GM12878 (cell line): ENCODE measurements at regions not wholly inside any gene's neighbourhood (a gene's known extent, or its start where the extent isn't known, plus 50 kb on each side); places are given as distances from the start of the nearest gene placed in this dataset.

Source experiments
- ATAC-seq: fragments of 200-7000 bp; cut with Tn5 transposase; 3 replicates; pipeline ENCODE4 v1.9.1; 2020; ENCODE audit warnings: mild to moderate bottlenecking, moderate library complexity
- BruUV-seq: library from RNA; stranded (reverse); fragments of 400-500 nt; replicated peaks from 2 replicates; lab custom pipeline; 2021; lab: Mats Ljungman, UMichigan
- CTCF ChIA-PET: fragments of 300-600 bp; sonication (Branson Sonifier 250); formaldehyde crosslinking; extraction: SDS; loops from one replicate; lab custom pipeline; 2021; ENCODE audit warnings: inconsistent platforms; lab: Yijun Ruan, JAX
- POLR2A ChIA-PET: fragments of 350-600 bp; formaldehyde crosslinking; extraction: SDS; loops from one replicate; lab custom pipeline; 2021; ENCODE audit warnings: inconsistent platforms; lab: Charles Lee
- RAD21 ChIA-PET: fragments of 300-600 bp; sonication (Branson Sonifier 250); formaldehyde crosslinking; loops from one replicate; lab custom pipeline; 2023; ENCODE audit warnings: antibody characterized with exemption; ENCODE audit not compliant: unreplicated experiment; lab: Charles Lee
- SMC1A ChIA-PET: fragments of 300-600 bp; sonication (Branson Sonifier 250); formaldehyde crosslinking; loops from one replicate; lab custom pipeline; 2023; ENCODE audit not compliant: unreplicated experiment, uncharacterized antibody; lab: Charles Lee
- DNase-seq: peaks from one replicate; pipeline ENCODE4 v3.0.0-alpha.2; 2011; ENCODE audit warnings: low read depth, low spot score
- FAIRE-seq: peaks from 3 replicates; lab custom pipeline; 2011; peaks lifted over from hg19 to GRCh38; lab: Jason Lieb, UNC
- H2AFZ ChIP-seq: 2 replicates; pipeline ENCODE4 v1.6.0; 2011; ENCODE audit warnings: low read depth, low read length, control low read depth; ENCODE audit not compliant: control insufficient read depth
- H3K27ac ChIP-seq: 2 replicates; pipeline ENCODE4 v1.5.1; 2011; ENCODE audit warnings: control low read depth; ENCODE audit not compliant: control insufficient read depth, insufficient read depth
- H3K27me3 ChIP-seq, 2 experiments: replicated peaks in 1 of 2; 2 replicates each; pipeline versions ENCODE4 v1.6.0 to v1.6.1; 2011; ENCODE audit warnings: low read length in 1 of 2; ENCODE audit not compliant: control insufficient read depth in 2 of 2, insufficient read depth in 2 of 2
- H3K36me3 ChIP-seq, 2 experiments: 2 replicates each; pipeline ENCODE4 v1.5.1; 2011; ENCODE audit warnings: low read length in 1 of 2; ENCODE audit not compliant: control insufficient read depth in 2 of 2, insufficient read depth in 2 of 2
- H3K4me1 ChIP-seq: 2 replicates; pipeline ENCODE4 v1.6.1; 2011; ENCODE audit warnings: mild to moderate bottlenecking, low read length, moderate library complexity, mixed read lengths; ENCODE audit not compliant: control insufficient read depth, insufficient read depth
- H3K4me2 ChIP-seq: 2 replicates; pipeline ENCODE4 v1.6.0; 2011; ENCODE audit warnings: control low read depth; ENCODE audit not compliant: control insufficient read depth, insufficient read depth
- H3K4me3 ChIP-seq: fragments of 200-600 bp; sonication (generic); 2 replicates; pipeline ENCODE4 v1.5.1; 2016
- H3K79me2 ChIP-seq: 2 replicates; pipeline ENCODE4 v1.6.0; 2011; ENCODE audit warnings: low read length; ENCODE audit not compliant: control insufficient read depth, insufficient read depth
- H3K9ac ChIP-seq: 2 replicates; pipeline ENCODE4 v1.8.0; 2011; ENCODE audit warnings: low read length, control low read depth, mixed read lengths; ENCODE audit not compliant: control insufficient read depth, insufficient read depth
- H3K9me3 ChIP-seq: replicated peaks from 3 replicates; pipeline ENCODE4 v1.5.1; 2011; ENCODE audit warnings: mild to moderate bottlenecking, low read length; ENCODE audit not compliant: control insufficient read depth, insufficient read depth
- H4K20me1 ChIP-seq: 2 replicates; pipeline ENCODE4 v1.6.0; 2011; ENCODE audit not compliant: control insufficient read depth, insufficient read depth
- BRCA1 ChIP-seq: IDR thresholded peaks from 2 replicates; pipeline ENCODE4 v1.6.1; 2011; ENCODE audit warnings: low read depth, low read length, improper control_type of control experiment
- CBX5 ChIP-seq: sonication (generic); IDR thresholded peaks from 2 replicates; pipeline ENCODE4 v1.6.1; 2016; ENCODE audit warnings: low read depth, moderate library complexity, mild to moderate bottlenecking, inconsistent platforms
- CEBPB ChIP-seq, 2 experiments: fragments of 150-350 bp in 1 of 2; IDR thresholded peaks; 2 replicates each; pipeline ENCODE4 v1.6.1; 2012 to 2014; ENCODE audit warnings: low read depth in 2 of 2, low read length in 2 of 2, borderline replicate concordance in 1 of 2, inconsistent platforms in 1 of 2
- HDAC6 ChIP-seq: fragments of 200-600 bp; sonication (generic); IDR thresholded peaks from one replicate; pipeline ENCODE4 v1.8.0; 2017; ENCODE audit warnings: antibody characterized with exemption; ENCODE audit not compliant: unreplicated experiment
- LARP7 ChIP-seq: fragments of 450-650 bp; IDR thresholded peaks from 2 replicates; pipeline ENCODE4 v1.6.1; 2017; ENCODE audit warnings: mild to moderate bottlenecking
- MYC ChIP-seq: IDR thresholded peaks from 2 replicates; pipeline ENCODE4 v1.6.1; 2011; ENCODE audit warnings: mild to moderate bottlenecking, low read length, moderate library complexity, inconsistent platforms; ENCODE audit not compliant: insufficient read depth, insufficient replicate concordance, insufficient read length, severe bottlenecking
- SMAD5 ChIP-seq: IDR thresholded peaks from 2 replicates; pipeline ENCODE4 v1.6.1; 2016; ENCODE audit warnings: antibody characterized with exemption, low read depth
- SREBF1 ChIP-seq: IDR thresholded peaks from 2 replicates; pipeline ENCODE4 v1.6.1; 2012; ENCODE audit warnings: mild to moderate bottlenecking, low read length
- SUPT20H ChIP-seq: IDR thresholded peaks from 2 replicates; pipeline ENCODE4 v1.6.1; 2011; ENCODE audit warnings: low read depth, mild to moderate bottlenecking, low read length, moderate library complexity, borderline replicate concordance; ENCODE audit not compliant: control insufficient read depth
- TARDBP ChIP-seq: IDR thresholded peaks from 2 replicates; pipeline ENCODE4 v1.6.1; 2016; ENCODE audit warnings: borderline replicate concordance
- TCF3 ChIP-seq: IDR thresholded peaks from 2 replicates; pipeline ENCODE4 v1.6.1; 2012; ENCODE audit warnings: low read depth, mild to moderate bottlenecking, low read length, borderline replicate concordance; ENCODE audit not compliant: insufficient read depth
- ZBTB11 ChIP-seq: fragments of 450-650 bp; formaldehyde crosslinking; IDR thresholded peaks from 2 replicates; pipeline ENCODE4 v1.5.0; 2022; ENCODE audit warnings: mild to moderate bottlenecking, missing genetic modification characterization
- ZNF384 ChIP-seq: IDR thresholded peaks from 2 replicates; pipeline ENCODE4 v1.6.1; 2012; ENCODE audit warnings: low read depth, mild to moderate bottlenecking, low read length, improper control_type of control experiment, borderline replicate concordance
- WGBS: methylation state at CpG from one replicate; pipeline ENCODE4 v1.1.6; 2016; ENCODE audit warnings: low lambda C conversion rate; ENCODE audit not compliant: insufficient replicate concordance, insufficient coverage; ENCODE audit errors: missing lambda C conversion rate; 5-methylcytosine and 5-hydroxymethylcytosine counted together
- in situ Hi-C: fragments of 300-500 bp; cut with MboI; formaldehyde crosslinking; loops from 9 replicates; pipeline ENCODE4 v1.14.3; 2018; ENCODE audit warnings: mixed read lengths
- intact Hi-C: fragments of 100-400 bp; cut with micrococcal nuclease; formaldehyde crosslinking; loops from one replicate; pipeline ENCODE4 v1.14.2; 2022; ENCODE audit not compliant: unreplicated experiment
- TF ChIP-seq, protein P1 (sequence below): fragments of 450-650 bp; IDR thresholded peaks from 2 replicates; pipeline ENCODE4 v1.6.1; 2017; ENCODE audit warnings: mild to moderate bottlenecking, moderate library complexity

- TF ChIP-seq, protein P1, sequence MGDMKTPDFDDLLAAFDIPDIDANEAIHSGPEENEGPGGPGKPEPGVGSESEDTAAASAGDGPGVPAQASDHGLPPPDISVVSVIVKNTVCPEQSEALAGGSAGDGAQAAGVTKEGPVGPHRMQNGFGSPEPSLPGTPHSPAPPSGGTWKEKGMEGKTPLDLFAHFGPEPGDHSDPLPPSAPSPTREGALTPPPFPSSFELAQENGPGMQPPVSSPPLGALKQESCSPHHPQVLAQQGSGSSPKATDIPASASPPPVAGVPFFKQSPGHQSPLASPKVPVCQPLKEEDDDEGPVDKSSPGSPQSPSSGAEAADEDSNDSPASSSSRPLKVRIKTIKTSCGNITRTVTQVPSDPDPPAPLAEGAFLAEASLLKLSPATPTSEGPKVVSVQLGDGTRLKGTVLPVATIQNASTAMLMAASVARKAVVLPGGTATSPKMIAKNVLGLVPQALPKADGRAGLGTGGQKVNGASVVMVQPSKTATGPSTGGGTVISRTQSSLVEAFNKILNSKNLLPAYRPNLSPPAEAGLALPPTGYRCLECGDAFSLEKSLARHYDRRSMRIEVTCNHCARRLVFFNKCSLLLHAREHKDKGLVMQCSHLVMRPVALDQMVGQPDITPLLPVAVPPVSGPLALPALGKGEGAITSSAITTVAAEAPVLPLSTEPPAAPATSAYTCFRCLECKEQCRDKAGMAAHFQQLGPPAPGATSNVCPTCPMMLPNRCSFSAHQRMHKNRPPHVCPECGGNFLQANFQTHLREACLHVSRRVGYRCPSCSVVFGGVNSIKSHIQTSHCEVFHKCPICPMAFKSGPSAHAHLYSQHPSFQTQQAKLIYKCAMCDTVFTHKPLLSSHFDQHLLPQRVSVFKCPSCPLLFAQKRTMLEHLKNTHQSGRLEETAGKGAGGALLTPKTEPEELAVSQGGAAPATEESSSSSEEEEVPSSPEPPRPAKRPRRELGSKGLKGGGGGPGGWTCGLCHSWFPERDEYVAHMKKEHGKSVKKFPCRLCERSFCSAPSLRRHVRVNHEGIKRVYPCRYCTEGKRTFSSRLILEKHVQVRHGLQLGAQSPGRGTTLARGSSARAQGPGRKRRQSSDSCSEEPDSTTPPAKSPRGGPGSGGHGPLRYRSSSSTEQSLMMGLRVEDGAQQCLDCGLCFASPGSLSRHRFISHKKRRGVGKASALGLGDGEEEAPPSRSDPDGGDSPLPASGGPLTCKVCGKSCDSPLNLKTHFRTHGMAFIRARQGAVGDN: no peak
- TF ChIP-seq SREBF1: no peak
Measured at GRCh38 chr4:55754754-55755350, 64.7 kb upstream of the EXOC1L start (continued).

- SMC1A ChIA-PET: no interaction called here
- FAIRE-seq: no peak
- no peaks in the 10 kb centered on the region for H3K79me2 ChIP-seq
- no TSS peak for BruUV-seq
- no peaks in the 10 kb centered on the region for H3K36me3 ChIP-seq
- intact Hi-C loops: no loop called here
- 63% methylated on average over 3 of the region's 3 CpGs for WGBS
- no peak overlapping the region for H3K9ac ChIP-seq
- no peaks in the 10 kb centered on the region for H4K20me1 ChIP-seq
- no peaks in the 10 kb centered on the region for H3K9me3 ChIP-seq
- no peak overlapping the region for H3K27ac ChIP-seq
- DNase-seq: no peak
- CTCF ChIA-PET: no interaction called here
- H2AFZ ChIP-seq: no peak overlapping the region
- POLR2A ChIA-PET: interaction anchor here (0.6 kb wide), 1 partner anchor 362 kb away, joined by 3 read pairs; no protein-coding TSS in a partner anchor
- H3K27me3 ChIP-seq: no peaks in the 10 kb centered on the region
- RAD21 ChIA-PET: no interaction called here
- no peak for ATAC-seq
- in situ Hi-C loops: no loop called here
- no peak overlapping the region for H3K4me2 ChIP-seq
- no peak overlapping the region for H3K4me3 ChIP-seq
- no peaks in the 10 kb centered on the region for H3K4me1 ChIP-seq
- TF ChIP-seq CEBPB (IDR thresholded peaks at IDR 0.05; ENCODE audit: borderline replicate concordance in 1 of 2, low read depth in 2 of 2, low read length in 2 of 2) (no peak), ZNF384 (no peak), SUPT20H (no peak), SMAD5 (no peak), TARDBP (no peak), CBX5 (no peak), LARP7 (no peak), TCF3 (no peak), ZBTB11 (no peak), BRCA1 (no peak), MYC (no peak), HDAC6 (no peak)
Measured at GRCh38 chr4:55756208-55756607, 63.4 kb upstream of the EXOC1L start.
